Right lobe of liver (tissue), 6 donors: ENCODE measurements at regions not wholly inside any gene's neighbourhood (a gene's known extent, or its start where the extent isn't known, plus 50 kb on each side); places are given as distances from the start of the nearest gene placed in this dataset.

Experiments used
- ATAC-seq, 4 donors: fragments of 200-7000 bp; cut with Tn5 transposase; one replicate each; pipeline ENCODE4 v1.9.1; 2020; ENCODE audit warnings: mild to moderate bottlenecking in 4 of 4, moderate library complexity in 4 of 4
- DNase-seq, 3 donors: peaks; one replicate each; pipeline ENCODE4 v3.0.0-alpha.2; 2020
- H3K27ac ChIP-seq, 3 donors: fragments of 200-600 bp; one replicate each; pipeline ENCODE4 v1.8.0; 2022
- H3K27me3 ChIP-seq, 2 donors: fragments of 200-600 bp; one replicate each; pipeline ENCODE4 v1.8.0; 2022
- H3K36me3 ChIP-seq, 4 donors: fragments of 200-600 bp; sonication (generic) in 1 of 4; one replicate each; pipeline versions ENCODE4 v1.5.1 to v1.8.0; 2017 to 2022; ENCODE audit warnings: control low read depth in 1 of 4
- H3K4me1 ChIP-seq, 4 donors: fragments of 200-600 bp; sonication (generic) in 1 of 4; one replicate each; pipeline versions ENCODE4 v1.5.1 to v1.8.0; 2017 to 2022; ENCODE audit warnings: control low read depth in 1 of 4
- H3K4me3 ChIP-seq, 3 donors: fragments of 200-600 bp; one replicate each; pipeline ENCODE4 v1.8.0; 2022
- H3K9me3 ChIP-seq, 4 donors: fragments of 200-600 bp; sonication (generic) in 1 of 4; one replicate each; pipeline versions ENCODE4 v1.5.1 to v1.8.0; 2017 to 2022; ENCODE audit warnings: control low read depth in 1 of 4
- POLR2A ChIP-seq: fragments of 450-650 bp; IDR thresholded peaks from one replicate; pipeline ENCODE4 v1.6.1; 2017; ENCODE audit warnings: antibody characterized with exemption, mild to moderate bottlenecking
- WGBS: methylation state at CpG from one replicate; pipeline ENCODE4 v1.1.6; 2018; ENCODE audit warnings: low coverage, low lambda C conversion rate; ENCODE audit not compliant: insufficient coverage; ENCODE audit errors: missing lambda C conversion rate; 5-methylcytosine and 5-hydroxymethylcytosine counted together
- intact Hi-C, 2 donors: fragments of 100-400 bp; cut with DNase I; formaldehyde crosslinking; loops; one replicate each; pipeline versions ENCODE4 v1.11.2 to v1.14.1; 2022
- TF ChIP-seq, protein P1 (sequence below), 4 donors: fragments of 200-600 bp in 3 of 4; fragments of 450-650 bp in 1 of 4; IDR thresholded peaks; one replicate each; pipeline versions ENCODE4 v1.5.1 to v1.8.0; 2016 to 2022; ENCODE audit warnings: antibody characterized with exemption in 4 of 4, mild to moderate bottlenecking in 2 of 4
- donor health status: DM: no; HTN: yes; CAD: no.
- donor health status: DM: no; HTN: no; CAD: no.
- donor health status: DM: no; HTN: no; CAD: no.
- donor health status: DM: no; HTN: yes; CAD: no.
- donor health status: DM: no; HTN: yes; CAD: no.

GRCh38 chr5:136526021-136526420 is 160.7 kb upstream of the TRPC7 start:
- intact Hi-C loops: no loop called here
- ATAC-seq: no peak
- 22% methylated on average over 3 of the region's 4 CpGs for WGBS

GRCh38 chr5:136525597-136525996 is 160.3 kb upstream of the TRPC7 start:
- TF ChIP-seq POLR2A: no peak
- TF ChIP-seq, protein P1, sequence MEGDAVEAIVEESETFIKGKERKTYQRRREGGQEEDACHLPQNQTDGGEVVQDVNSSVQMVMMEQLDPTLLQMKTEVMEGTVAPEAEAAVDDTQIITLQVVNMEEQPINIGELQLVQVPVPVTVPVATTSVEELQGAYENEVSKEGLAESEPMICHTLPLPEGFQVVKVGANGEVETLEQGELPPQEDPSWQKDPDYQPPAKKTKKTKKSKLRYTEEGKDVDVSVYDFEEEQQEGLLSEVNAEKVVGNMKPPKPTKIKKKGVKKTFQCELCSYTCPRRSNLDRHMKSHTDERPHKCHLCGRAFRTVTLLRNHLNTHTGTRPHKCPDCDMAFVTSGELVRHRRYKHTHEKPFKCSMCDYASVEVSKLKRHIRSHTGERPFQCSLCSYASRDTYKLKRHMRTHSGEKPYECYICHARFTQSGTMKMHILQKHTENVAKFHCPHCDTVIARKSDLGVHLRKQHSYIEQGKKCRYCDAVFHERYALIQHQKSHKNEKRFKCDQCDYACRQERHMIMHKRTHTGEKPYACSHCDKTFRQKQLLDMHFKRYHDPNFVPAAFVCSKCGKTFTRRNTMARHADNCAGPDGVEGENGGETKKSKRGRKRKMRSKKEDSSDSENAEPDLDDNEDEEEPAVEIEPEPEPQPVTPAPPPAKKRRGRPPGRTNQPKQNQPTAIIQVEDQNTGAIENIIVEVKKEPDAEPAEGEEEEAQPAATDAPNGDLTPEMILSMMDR (IDR thresholded peaks at IDR 0.05): no peak
- H3K4me1 ChIP-seq: no peaks in the 10 kb centered on the region
- H3K9me3 ChIP-seq: no peaks in the 10 kb centered on the region
- no peak overlapping the region for H3K4me3 ChIP-seq
- intact Hi-C loops: no loop called here
- no peak overlapping the region for H3K27ac ChIP-seq
- no peak for ATAC-seq
- H3K27me3 ChIP-seq: no peaks in the 10 kb centered on the region
- no peak for DNase-seq
- WGBS: 20% methylated on average over 1 of the region's 2 CpGs
- no peaks in the 10 kb centered on the region for H3K36me3 ChIP-seq

More at GRCh38 chr5:136526021-136526420, 160.7 kb upstream of the TRPC7 start:
- Histone ChIP-seq H3K27me3 (no peaks in the 10 kb centered on the region), H3K36me3 (no peaks in the 10 kb centered on the region), H3K4me1 (no peaks in the 10 kb centered on the region), H3K4me3 (no peak overlapping the region), H3K27ac (no peak overlapping the region), H3K9me3 (no peaks in the 10 kb centered on the region)
- no peak for DNase-seq
- TF ChIP-seq, protein P1 (IDR thresholded peaks at IDR 0.05): no peak
- TF ChIP-seq POLR2A: no peak

- WGBS: 36% methylated on average over 3 of the region's 3 CpGs
- ATAC-seq: no peak
Measured at GRCh38 chr5:136522217-136522956, 157.0 kb upstream of the TRPC7 start.

DNA sequence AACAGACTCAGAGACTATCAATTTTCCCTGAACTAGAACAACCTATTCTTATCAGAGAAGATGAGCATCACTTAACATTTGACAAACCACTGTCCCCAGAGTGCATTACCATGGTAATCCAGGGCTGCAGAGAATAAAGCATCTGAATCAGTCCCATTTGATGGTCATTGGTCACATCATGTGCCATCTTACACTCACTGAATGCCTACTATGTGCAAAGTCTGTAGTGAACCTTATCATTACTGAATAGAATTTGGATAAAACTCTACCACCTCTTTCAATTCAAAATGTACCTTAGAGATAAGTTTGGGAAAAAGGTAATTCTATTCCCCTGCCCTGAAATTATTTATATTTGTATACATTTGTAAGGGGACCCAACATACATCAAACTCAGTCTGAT is 156.4 kb upstream of the TRPC7 start:
- intact Hi-C loops: no loop called here
- H3K27me3 ChIP-seq: no peaks in the 10 kb centered on the region
- H3K4me1 ChIP-seq: no peaks in the 10 kb centered on the region
- ATAC-seq (no peak), DNase-seq (no peak)
- H3K36me3 ChIP-seq: no peaks in the 10 kb centered on the region
- H3K27ac ChIP-seq: no peak overlapping the region
- TF ChIP-seq POLR2A: no peak
- TF ChIP-seq, protein P1 (IDR thresholded peaks at IDR 0.05): no peak
- H3K4me3 ChIP-seq: no peak overlapping the region
- H3K9me3 ChIP-seq: no peaks in the 10 kb centered on the region

More at GRCh38 chr5:136522217-136522956, 157.0 kb upstream of the TRPC7 start:
- TF ChIP-seq, protein P1 (IDR thresholded peaks at IDR 0.05): no peak
- TF ChIP-seq POLR2A: no peak
- Histone ChIP-seq H3K36me3 (no peaks in the 10 kb centered on the region), H3K4me1 (no peaks in the 10 kb centered on the region), H3K9me3 (no peaks in the 10 kb centered on the region), H3K27ac (no peak overlapping the region), H3K4me3 (no peak overlapping the region), H3K27me3 (no peaks in the 10 kb centered on the region)
- intact Hi-C loops: no loop called here
- DNase-seq: no peak
